Omental fat pad (tissue), 3 donors: ENCODE measurements at regions not wholly inside any gene's neighbourhood (a gene's known extent, or its start where the extent isn't known, plus 50 kb on each side); places are given as distances from the start of the nearest gene placed in this dataset.
A peak's percentile ranks its signal among the peaks of the same experiment; 100 is the strongest.

Experiments used
- ATAC-seq: fragments of 150-250 bp; one replicate; pipeline ENCODE4 v1.9.1; 2016; ENCODE audit warnings: mild to moderate bottlenecking, moderate library complexity; ENCODE audit not compliant: low FRiP score
- DNase-seq: peaks from one replicate; pipeline ENCODE4 v3.0.0-alpha.2; 2019; ENCODE audit warnings: low spot score
- CTCF ChIP-seq, 3 donors: fragments of 450-650 bp; IDR thresholded peaks; one replicate each; pipeline ENCODE4 v1.5.1; 2016 to 2017; ENCODE audit warnings: antibody characterized with exemption in 3 of 3, mild to moderate bottlenecking in 3 of 3, moderate library complexity in 2 of 3

- DNase-seq (no peak), ATAC-seq (no peak)
- TF ChIP-seq CTCF (IDR thresholded peaks at IDR 0.05), result no peak
Observed at GRCh38 chr2:65647249-65647842, 214.9 kb upstream of the SPRED2 start.

DNA sequence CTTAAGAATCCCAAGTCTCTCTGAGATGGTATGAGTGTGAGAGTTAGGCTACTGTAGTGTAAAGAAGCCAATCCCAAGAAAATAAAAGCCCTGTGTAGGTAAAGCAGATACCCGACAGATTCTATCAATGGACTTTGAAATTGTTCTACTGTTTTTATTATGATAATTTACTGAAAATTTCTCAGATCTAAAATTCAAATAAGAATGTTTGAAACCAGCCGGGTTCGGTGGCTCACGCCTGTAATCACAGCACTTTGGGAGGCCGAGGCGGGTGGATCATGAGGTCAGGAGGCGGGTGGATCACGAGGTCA is 208.3 kb upstream of the SPRED2 start:
- TF ChIP-seq CTCF (IDR thresholded peaks at IDR 0.05), result no peak
- DNase-seq, result no peak
- no peak for ATAC-seq

GRCh38 chr2:65639156-65639864 is 206.9 kb upstream of the SPRED2 start:
- no peak for TF ChIP-seq CTCF (IDR thresholded peaks at IDR 0.05)
- ATAC-seq (peak; percentile 87), DNase-seq (no peak)

GRCh38 chr2:65638443-65638842 is 206.0 kb upstream of the SPRED2 start:
- ATAC-seq (no peak), DNase-seq (no peak)
- TF ChIP-seq CTCF (IDR thresholded peaks at IDR 0.05), result no peak

DNA sequence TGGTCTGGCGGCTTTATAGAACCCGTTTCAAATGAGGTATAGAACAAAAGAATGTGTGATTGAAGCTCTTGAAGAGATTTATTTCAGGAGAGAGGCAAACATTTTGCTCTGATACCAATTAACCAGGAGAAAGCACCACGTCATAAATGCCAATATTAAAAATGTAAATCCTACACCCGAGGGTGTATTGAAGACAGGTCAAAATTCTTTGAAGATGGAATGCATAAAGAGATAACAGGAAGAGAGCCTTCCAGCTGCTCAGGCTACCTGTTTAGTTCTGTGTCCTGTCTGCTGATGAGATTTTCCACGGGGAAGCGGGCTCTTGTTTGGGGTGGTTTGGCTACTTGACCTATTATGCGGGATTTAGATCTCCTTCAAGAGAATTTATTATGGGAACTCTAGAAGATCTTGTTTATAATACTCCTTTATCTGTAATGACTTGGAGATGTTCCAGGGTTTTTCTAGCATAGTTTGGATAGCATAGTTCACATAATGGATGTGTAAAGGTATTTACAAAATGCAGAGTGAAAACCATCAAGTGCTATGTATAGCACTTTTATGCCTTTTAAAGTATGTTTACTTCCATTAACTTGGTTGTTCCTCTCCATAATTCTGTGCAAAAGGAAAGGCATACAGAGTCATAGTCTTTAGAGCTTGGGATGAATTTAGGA is 204.5 kb upstream of the SPRED2 start:
- TF ChIP-seq CTCF (IDR thresholded peaks at IDR 0.05), result no peak
- DNase-seq (no peak), ATAC-seq (no peak)

- no peak for DNase-seq
- no peak for ATAC-seq
- no peak for TF ChIP-seq CTCF (IDR thresholded peaks at IDR 0.05)
Observed at GRCh38 chr2:65636024-65636423, 203.6 kb upstream of the SPRED2 start.

GRCh38 chr2:65634304-65634703 is 201.9 kb upstream of the SPRED2 start:
- ATAC-seq, result no peak
- DNase-seq, result no peak
- no peak for TF ChIP-seq CTCF (IDR thresholded peaks at IDR 0.05)
